ENCODE measurements at regions not wholly inside any gene's neighbourhood (a gene's known extent, or its start where the extent isn't known, plus 50 kb on each side); places are given as distances from the start of the nearest gene placed in this dataset.

- no peak overlapping the region for H2BK5ac ChIP-seq (ENCODE audit: low read depth, low read length)
- ChIA-PET POLR2A (ENCODE audit: partially characterized antibody) (no interaction called here), CTCF (ENCODE audit: partially characterized antibody) (no interaction called here)
- no peak overlapping the region for H3K23ac ChIP-seq (ENCODE audit: insufficient read length)
- H2AK5ac ChIP-seq (ENCODE audit: low read depth, low read length), result no peak overlapping the region
- H3K36me3 ChIP-seq (ENCODE audit: control insufficient read depth in 2 of 4, insufficient read depth in 4 of 4, low read length in 3 of 4), result no peaks in the 10 kb centered on the region
- H3K27ac ChIP-seq (ENCODE audit: low read depth, low read length), result no peak overlapping the region
- H3K9me3 ChIP-seq (ENCODE audit: insufficient read depth in 2 of 2, low read depth in 1 of 2, low read length in 1 of 2), result no peaks in the 10 kb centered on the region
- H2BK15ac ChIP-seq (ENCODE audit: low read length), result no peak overlapping the region
- no peak overlapping the region for H4K8ac ChIP-seq (ENCODE audit: extremely low read depth, insufficient read depth, low read length)
- H2BK12ac ChIP-seq (ENCODE audit: low read depth, low read length), result no peak overlapping the region
- H4K5ac ChIP-seq (ENCODE audit: insufficient read length, low read depth, low read length), result no peak overlapping the region
- no peak overlapping the region for H3K4me2 ChIP-seq (ENCODE audit: insufficient read depth in 1 of 2, low read depth in 2 of 2, low read length in 2 of 2)
- H4K91ac ChIP-seq (replicated peaks; ENCODE audit: insufficient read length, low read length), result no peak overlapping the region
- no peak overlapping the region for H2BK120ac ChIP-seq (replicated peaks; ENCODE audit: low read depth, low read length)
- 88 to 100% methylated on average over 1 of the region's 1 CpG for WGBS, 2 experiments (ENCODE audit: extremely low coverage in 1 of 2, insufficient coverage in 1 of 2, insufficient read length in 1 of 2, insufficient replicate concordance in 2 of 2, low coverage in 1 of 2, low lambda C conversion rate in 2 of 2, missing lambda C conversion rate in 1 of 2)
- no peaks in the 10 kb centered on the region for H3K79me1 ChIP-seq (ENCODE audit: low read depth, low read length)
- no peak overlapping the region for H3K14ac ChIP-seq (ENCODE audit: insufficient read length)
- no peak overlapping the region for H3K4me3 ChIP-seq (ENCODE audit: extremely low read depth in 1 of 4, insufficient read depth in 2 of 4, low read depth in 3 of 4, low read length in 4 of 4)
- no peak overlapping the region for H3K9ac ChIP-seq (replicated peaks in 1 of 4; ENCODE audit: extremely low read depth in 1 of 4, low read depth in 3 of 4, low read length in 3 of 4)
- no peak for TF ChIP-seq BRCA1 (IDR thresholded peaks at IDR 0.05; ENCODE audit: low read depth, low read length)
- H2AFZ ChIP-seq (ENCODE audit: low read length), result no peak overlapping the region
- peaks cover 0 to 1% (median 0%) of the 10 kb centered on the region in 4 experiments; a peak in 1 of 7 replicates for H3K27me3 ChIP-seq (replicated peaks in 1 of 4; ENCODE audit: control insufficient read depth in 3 of 4, extremely low read depth in 1 of 4, insufficient read depth in 3 of 4, low read length in 3 of 4)
- no peak overlapping the region for H3K18ac ChIP-seq (ENCODE audit: extremely low read depth, low read length)
- H3K4ac ChIP-seq (replicated peaks; ENCODE audit: insufficient read length, low read depth, low read length), result no peak overlapping the region
- H4K20me1 ChIP-seq (replicated peaks in 1 of 2; ENCODE audit: control insufficient read depth in 1 of 2, insufficient read depth in 2 of 2, low read length in 2 of 2), result no peaks in the 10 kb centered on the region
- DNase-seq (ENCODE audit: low read depth in 1 of 2, low spot score in 2 of 2) (no peak), FAIRE-seq (no peak)
- no peaks in the 10 kb centered on the region for H3K23me2 ChIP-seq (ENCODE audit: low read depth, low read length)
- no peaks in the 10 kb centered on the region for H3K4me1 ChIP-seq (replicated peaks in 1 of 4; ENCODE audit: control insufficient read depth in 3 of 4, insufficient read depth in 4 of 4, low read length in 3 of 4)
- no peak overlapping the region for H3K56ac ChIP-seq (replicated peaks; ENCODE audit: insufficient read length, low read depth, low read length)
- H3K79me2 ChIP-seq (ENCODE audit: control insufficient read depth in 1 of 2, insufficient read depth in 2 of 2, low read length in 2 of 2), result no peaks in the 10 kb centered on the region
- H2BK20ac ChIP-seq (ENCODE audit: low read length), result no peak overlapping the region
Observed at GRCh38 chr4:59629348-59629747, 1570.8 kb upstream of the ADGRL3 start.
